ENCODE measurements at regions not wholly inside any gene's neighbourhood (a gene's known extent, or its start where the extent isn't known, plus 50 kb on each side); places are given as distances from the start of the nearest gene placed in this dataset.
A peak's percentile ranks its signal among the peaks of the same experiment; 100 is the strongest.
"Not testable (repeated sequence)": the region's sequence is repeated elsewhere in the genome, so short reads cannot be mapped to it uniquely, and the experiment has no call there.

- in situ Hi-C loops (cut with HindIII; ENCODE audit: low sequenced_read_pairs); DNase-seq (ENCODE audit: low spot score): not testable (repeated sequence)
Measured at GRCh38 chr9:89861371-89861770, 256.6 kb downstream of the GADD45G start.

- DNase-seq (ENCODE audit: low spot score), result no peak
- in situ Hi-C loops (cut with HindIII; ENCODE audit: low sequenced_read_pairs), result no loop called here
Measured at GRCh38 chr9:89862316-89862715, 257.5 kb downstream of the GADD45G start.

GRCh38 chr9:89863141-89863540 lies 258.3 kb downstream of the GADD45G start:
- DNase-seq (ENCODE audit: low spot score), result no peak
- in situ Hi-C loops (cut with HindIII; ENCODE audit: low sequenced_read_pairs), result no loop called here

- DNase-seq (ENCODE audit: low spot score), result no peak
- in situ Hi-C loops (cut with HindIII; ENCODE audit: low sequenced_read_pairs), result no loop called here
Measured at GRCh38 chr9:89863837-89864236, 259.0 kb downstream of the GADD45G start.

- DNase-seq (ENCODE audit: low spot score), result no peak
- in situ Hi-C loops (cut with HindIII; ENCODE audit: low sequenced_read_pairs), result no loop called here
Measured at GRCh38 chr9:89864257-89864656, 259.4 kb downstream of the GADD45G start.

GRCh38 chr9:89864731-89865130 lies 259.9 kb downstream of the GADD45G start:
- DNase-seq (ENCODE audit: low spot score), result no peak
- in situ Hi-C loops (cut with HindIII; ENCODE audit: low sequenced_read_pairs), result no loop called here

GRCh38 chr9:89865357-89865756 lies 260.5 kb downstream of the GADD45G start:
- in situ Hi-C loops (cut with HindIII; ENCODE audit: low sequenced_read_pairs), result no loop called here
- no peak for DNase-seq (ENCODE audit: low spot score)

- DNase-seq (ENCODE audit: low spot score), result no peak
- in situ Hi-C loops (cut with HindIII; ENCODE audit: low sequenced_read_pairs), result no loop called here
Measured at GRCh38 chr9:89865981-89866380, 261.2 kb downstream of the GADD45G start.

GRCh38 chr9:89866701-89867100 lies 261.9 kb downstream of the GADD45G start:
- no peak for DNase-seq (ENCODE audit: low spot score)
- in situ Hi-C loops (cut with HindIII; ENCODE audit: low sequenced_read_pairs), result no loop called here

GRCh38 chr9:89868100-89868499 lies 263.3 kb downstream of the GADD45G start:
- no peak for DNase-seq (ENCODE audit: low spot score)
- in situ Hi-C loops (cut with HindIII; ENCODE audit: low sequenced_read_pairs), result no loop called here

- no peak for DNase-seq (ENCODE audit: low spot score)
- in situ Hi-C loops (cut with HindIII; ENCODE audit: low sequenced_read_pairs), result no loop called here
Measured at GRCh38 chr9:89869793-89870580, 265.2 kb downstream of the GADD45G start.

GRCh38 chr9:89871871-89872331 lies 267.1 kb downstream of the GADD45G start:
- no peak for DNase-seq (ENCODE audit: low spot score)
- in situ Hi-C loops (cut with HindIII; ENCODE audit: low sequenced_read_pairs), result no loop called here

- no peak for DNase-seq (ENCODE audit: low spot score)
- in situ Hi-C loops (cut with HindIII; ENCODE audit: low sequenced_read_pairs), result no loop called here
Measured at GRCh38 chr9:89872426-89872912, 267.7 kb downstream of the GADD45G start.

GRCh38 chr9:89872913-89873707 lies 268.3 kb downstream of the GADD45G start:
- no peak for DNase-seq (ENCODE audit: low spot score)
- in situ Hi-C loops (cut with HindIII; ENCODE audit: low sequenced_read_pairs), result no loop called here

- in situ Hi-C loops (cut with HindIII; ENCODE audit: low sequenced_read_pairs), result no loop called here
- no peak for DNase-seq (ENCODE audit: low spot score)
Measured at GRCh38 chr9:89873801-89874200, 269.0 kb downstream of the GADD45G start.

- no peak for DNase-seq (ENCODE audit: low spot score)
- in situ Hi-C loops (cut with HindIII; ENCODE audit: low sequenced_read_pairs), result no loop called here
Measured at GRCh38 chr9:89874351-89875321, 269.8 kb downstream of the GADD45G start.

GRCh38 chr9:89877051-89878002 lies 272.5 kb downstream of the GADD45G start:
- peak; percentile 93 for DNase-seq (ENCODE audit: low spot score)
- in situ Hi-C loops (cut with HindIII; ENCODE audit: low sequenced_read_pairs), result no loop called here

GRCh38 chr9:89878003-89878411 lies 273.2 kb downstream of the GADD45G start:
- in situ Hi-C loops (cut with HindIII; ENCODE audit: low sequenced_read_pairs), result no loop called here
- no peak for DNase-seq (ENCODE audit: low spot score)
